Stimulated activated CD4-positive, alpha-beta T cell treated with anti-CD3 and anti-CD28 coated beads, Interleukin-12 subunit alpha, Interleukin-12 subunit beta, amount 100 ng/mL, for 4 hours (primary cell): ENCODE measurements at regions not wholly inside any gene's neighbourhood (a gene's known extent, or its start where the extent isn't known, plus 50 kb on each side); places are given as distances from the start of the nearest gene placed in this dataset.

Source experiments
- DNase-seq: peaks from one replicate; pipeline ENCODE4 v3.0.0-alpha.2; 2020

DNA sequence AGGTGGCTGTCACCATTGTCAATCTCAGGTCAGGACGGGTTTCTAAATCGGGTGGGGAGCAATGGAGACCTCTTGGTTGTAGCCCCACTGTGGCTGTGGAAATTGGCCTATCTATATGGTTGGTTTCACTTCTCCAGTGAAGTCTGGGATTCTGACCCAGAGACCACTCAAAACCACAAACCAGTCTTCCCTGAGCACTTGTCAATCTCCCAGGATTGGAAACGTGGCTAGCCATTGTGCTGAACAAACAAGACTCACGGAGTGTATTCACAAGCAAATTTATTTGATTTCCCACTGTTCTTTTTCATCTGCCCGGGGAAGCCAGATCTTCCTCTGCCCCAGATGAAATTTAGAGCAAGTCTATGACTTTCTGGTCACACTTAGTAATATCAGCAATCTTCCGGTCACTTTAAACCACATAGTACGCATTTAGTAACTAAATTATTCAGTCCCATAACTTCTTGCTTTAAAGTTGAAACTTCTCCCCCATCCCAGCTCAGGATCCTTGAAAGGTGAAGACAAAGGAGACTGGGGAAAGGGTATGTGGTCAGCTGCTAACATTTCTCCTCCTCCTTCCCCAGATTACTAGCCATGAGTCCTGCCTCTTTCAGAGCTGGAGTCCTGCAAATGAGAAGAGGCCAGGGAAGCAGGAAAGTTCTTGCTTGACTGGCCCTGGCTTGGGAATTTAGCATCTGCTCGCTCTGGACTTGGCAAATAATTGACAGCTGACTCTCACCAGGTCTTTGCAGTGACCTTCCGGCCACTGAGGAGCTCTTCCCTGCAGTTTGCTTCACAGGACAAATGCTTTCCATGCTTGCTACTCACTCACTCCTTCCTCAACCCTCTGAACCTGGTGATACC is 123.2 kb upstream of the MAX start:
- DNase-seq = no peak

- no peak for DNase-seq
Observed at GRCh38 chr14:65226824-65227604, 124.7 kb upstream of the MAX start.

DNA sequence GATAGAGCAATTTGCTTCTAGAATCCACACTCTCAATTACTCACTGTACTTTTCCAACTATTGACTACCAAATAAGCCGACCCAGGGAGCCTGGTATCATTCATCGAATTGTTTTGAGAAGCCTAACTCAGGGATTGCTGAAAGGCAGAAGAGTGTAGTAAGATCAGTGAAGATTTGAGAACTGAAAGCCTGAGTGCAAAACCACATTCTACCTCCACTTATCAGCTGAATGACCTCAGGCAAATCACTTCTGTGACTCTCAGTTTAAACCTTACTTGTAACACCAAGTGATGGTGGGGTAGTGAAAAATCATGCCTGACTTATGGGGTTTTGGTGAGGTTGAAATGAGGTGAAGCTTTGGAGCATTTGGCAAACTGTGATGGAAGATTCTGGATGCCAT is 126.1 kb upstream of the MAX start:
- DNase-seq = no peak

DNA sequence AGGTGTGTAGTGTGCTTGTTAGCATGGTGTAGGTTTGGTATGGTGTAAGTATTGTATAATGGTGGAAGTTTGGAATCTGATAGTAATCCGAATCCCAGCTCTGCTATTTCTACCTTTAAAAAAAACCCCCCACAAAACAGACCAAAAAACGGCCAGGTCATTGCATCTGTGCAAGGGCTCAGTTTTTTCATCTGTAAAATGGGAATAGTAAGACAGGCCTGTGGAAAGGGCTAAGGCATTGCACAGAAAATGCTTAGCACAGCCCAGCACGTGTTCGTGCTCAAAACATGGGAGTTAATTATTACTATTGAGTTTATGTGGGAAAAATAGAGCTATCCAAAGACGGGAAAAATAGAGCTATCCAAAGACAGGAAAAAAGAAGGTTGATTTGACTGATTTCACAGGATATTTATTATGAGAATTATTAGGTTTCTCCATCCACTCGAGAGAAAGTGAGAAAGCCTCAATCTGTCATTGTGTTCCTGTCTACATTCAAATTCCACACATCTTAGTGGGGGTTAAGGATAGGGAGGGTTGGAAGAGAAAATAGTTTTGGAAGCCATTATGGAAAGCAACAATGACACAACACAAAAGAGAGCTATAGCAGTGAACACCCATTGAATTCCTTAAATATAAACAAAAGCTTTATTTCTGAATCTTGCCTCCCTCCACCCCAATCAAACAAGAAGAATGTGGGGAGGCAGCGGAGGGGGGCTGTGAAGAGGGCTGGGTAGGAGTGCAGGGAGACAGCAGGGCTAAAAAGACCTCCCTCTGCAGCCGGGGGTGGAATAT is 126.8 kb upstream of the MAX start:
- no peak for DNase-seq

GRCh38 chr14:65229748-65230728 is 127.7 kb upstream of the MAX start:
- DNase-seq = no peak

GRCh38 chr14:65231286-65231980 is 129.1 kb upstream of the MAX start:
- no peak for DNase-seq

DNA sequence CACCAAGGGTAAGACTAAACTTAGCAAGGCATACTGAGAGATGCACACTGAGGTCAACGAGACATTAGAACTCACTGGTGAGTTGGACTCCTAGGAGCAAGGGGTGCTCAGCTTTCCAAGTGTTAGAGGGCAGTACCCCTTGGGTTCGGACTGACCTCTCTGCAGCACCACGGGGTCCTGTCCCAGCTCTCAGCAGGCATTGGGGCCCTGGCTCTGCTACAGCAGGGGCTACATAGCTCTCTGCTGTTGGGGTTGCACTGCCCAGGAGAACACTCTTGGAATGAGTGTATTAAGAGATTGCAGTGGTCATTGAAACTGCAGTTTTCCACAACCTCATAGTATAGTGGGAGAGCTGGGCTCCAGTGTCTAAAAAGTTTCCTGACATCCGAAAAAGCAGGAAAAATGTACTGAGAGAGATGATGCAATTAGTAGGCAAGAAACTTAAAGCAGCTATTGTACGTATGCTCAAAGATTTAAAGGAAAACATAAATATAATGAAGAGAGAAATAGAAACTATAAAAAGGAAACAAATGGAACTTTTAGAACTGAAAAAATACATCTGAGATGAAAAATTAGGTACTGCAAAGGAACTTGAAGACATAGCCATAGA is 132.5 kb upstream of the MAX start:
- no peak for DNase-seq

- no peak for DNase-seq
Observed at GRCh38 chr14:65237023-65237814, 134.9 kb upstream of the MAX start.

- DNase-seq = no peak
Observed at GRCh38 chr14:65237941-65238340, 135.6 kb upstream of the MAX start.

DNA sequence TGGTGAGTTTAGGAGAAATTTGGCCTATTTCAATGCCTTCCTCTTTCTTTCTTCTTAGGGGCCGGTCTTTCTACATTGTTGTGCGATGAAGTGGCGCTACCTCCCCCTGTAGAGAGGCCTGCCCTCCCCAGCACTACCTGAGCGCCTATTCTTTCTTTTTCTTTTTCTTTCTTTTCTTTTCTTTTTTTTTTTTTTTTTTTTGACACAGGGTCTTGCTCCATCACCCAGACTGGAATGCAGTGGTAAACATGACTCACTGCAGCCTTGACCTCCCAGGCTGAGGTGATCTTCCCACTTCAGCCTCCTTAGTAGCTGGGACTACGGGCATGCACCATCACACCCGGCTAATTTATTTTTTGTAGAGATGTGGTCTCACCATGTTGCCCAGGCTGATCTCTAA is 136.1 kb upstream of the MAX start:
- DNase-seq = no peak

GRCh38 chr14:65239143-65239937 is 137.0 kb upstream of the MAX start:
- DNase-seq = no peak

GRCh38 chr14:65239938-65240296 is 137.6 kb upstream of the MAX start:
- no peak for DNase-seq

DNA sequence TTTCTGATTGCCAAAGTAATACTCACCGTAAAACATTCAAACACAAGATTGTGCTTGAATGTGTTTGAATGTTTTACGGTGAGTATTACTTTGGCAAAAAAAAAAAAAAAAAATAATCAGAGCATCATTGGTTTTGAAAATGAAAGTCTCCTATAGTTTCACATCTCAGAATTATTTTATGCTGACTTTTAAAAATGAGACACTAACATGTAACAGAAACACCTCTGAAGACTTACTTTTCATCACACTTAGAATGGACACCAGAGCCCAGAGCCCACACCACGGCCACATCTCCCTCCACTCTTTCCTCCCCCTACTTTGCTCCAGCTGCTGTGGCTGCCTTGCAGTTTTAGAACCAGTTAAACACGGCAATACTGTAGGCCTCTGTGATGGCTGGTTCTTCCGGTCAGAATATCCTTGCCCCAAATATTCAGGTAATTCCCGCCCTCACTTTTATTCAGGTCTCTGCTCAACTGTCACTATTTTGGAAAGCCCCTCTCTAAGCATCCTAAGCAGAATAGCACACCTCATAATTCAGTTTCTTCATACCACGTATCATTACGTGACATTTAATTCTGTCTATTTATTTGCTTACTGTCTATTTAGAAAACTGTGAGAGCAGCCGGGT is 138.9 kb upstream of the MAX start:
- DNase-seq = no peak

- DNase-seq = no peak
Observed at GRCh38 chr14:65242732-65243134, 140.4 kb upstream of the MAX start.

GRCh38 chr14:65243766-65244442 is 141.6 kb upstream of the MAX start:
- no peak for DNase-seq

DNA sequence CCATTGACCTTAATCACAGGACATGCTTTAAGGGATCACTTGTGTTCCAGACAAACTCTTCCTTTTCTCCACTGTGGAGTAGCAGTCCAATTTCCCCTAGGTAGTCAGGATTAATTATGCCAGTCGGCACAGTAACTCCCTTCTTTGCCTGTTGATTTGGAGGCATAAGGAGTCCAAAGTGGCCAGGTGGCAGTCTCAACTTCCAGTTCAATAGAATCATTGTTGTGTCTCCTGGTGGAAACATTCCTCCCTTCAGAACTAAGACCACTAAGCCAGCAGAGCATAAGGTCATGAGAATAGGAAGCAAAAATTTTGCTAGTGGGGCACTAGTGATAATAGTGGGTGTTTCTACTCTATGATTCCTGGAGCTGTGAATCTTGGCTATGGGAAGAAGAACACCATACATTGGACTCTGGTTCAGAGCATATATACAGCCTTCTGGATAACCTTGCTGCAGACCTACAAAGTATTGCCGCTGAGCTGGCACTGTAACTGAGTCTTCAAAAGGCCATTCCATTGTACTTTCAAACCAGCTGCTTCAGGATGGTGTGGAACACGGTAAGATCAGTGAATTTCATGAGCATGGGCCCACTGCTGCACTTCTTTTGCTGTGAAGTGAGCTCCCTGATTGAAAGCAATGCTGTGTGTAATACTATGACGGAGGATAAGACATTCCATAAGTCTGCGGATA is 147.3 kb upstream of the MAX start:
- DNase-seq = no peak

GRCh38 chr14:65250162-65250495 is 147.8 kb upstream of the MAX start:
- no peak for DNase-seq

- DNase-seq = no peak
Observed at GRCh38 chr14:65251213-65251612, 148.9 kb upstream of the MAX start.
